Ascending aorta (tissue), 2 donors: ENCODE measurements at regions not wholly inside any gene's neighbourhood (a gene's known extent, or its start where the extent isn't known, plus 50 kb on each side); places are given as distances from the start of the nearest gene placed in this dataset.

Experiments used
- DNase-seq, 2 donors: peaks; one replicate each; pipeline ENCODE4 v3.0.0-alpha.2; 2019; ENCODE audit warnings: low spot score in 2 of 2
- H3K27ac ChIP-seq, 2 donors: fragments of 200-600 bp; sonication (generic); one replicate each; pipeline ENCODE4 v1.5.1; 2016 to 2017; ENCODE audit warnings: mild to moderate bottlenecking in 1 of 2
- H3K27me3 ChIP-seq: fragments of 200-600 bp; sonication (generic); one replicate; pipeline ENCODE4 v1.5.1; 2017
- H3K36me3 ChIP-seq, 2 donors: fragments of 200-600 bp; sonication (generic); one replicate each; pipeline ENCODE4 v1.5.1; 2016
- H3K4me1 ChIP-seq, 2 donors: fragments of 200-600 bp; sonication (generic); one replicate each; pipeline ENCODE4 v1.5.1; 2016 to 2017; ENCODE audit warnings: mild to moderate bottlenecking in 1 of 2
- H3K4me3 ChIP-seq, 2 donors: fragments of 200-600 bp; sonication (generic); one replicate each; pipeline ENCODE4 v1.5.1; 2016 to 2017; ENCODE audit warnings: mild to moderate bottlenecking in 1 of 2
- H3K9me3 ChIP-seq, 2 donors: fragments of 200-600 bp; sonication (generic); one replicate each; pipeline ENCODE4 v1.5.1; 2016
- CTCF ChIP-seq, 3 experiments: fragments of 200-600 bp in 2 of 3; fragments of 450-650 bp in 1 of 3; sonication (generic) in 2 of 3; IDR thresholded peaks; one replicate each; pipeline ENCODE4 v1.5.1; 2016 to 2019; ENCODE audit warnings: antibody characterized with exemption in 3 of 3, mild to moderate bottlenecking in 1 of 3, moderate library complexity in 1 of 3
- intact Hi-C: fragments of 100-400 bp; cut with DNase I; formaldehyde crosslinking; loops from one replicate; pipeline ENCODE4 v1.15.1; 2023

GRCh38 chr9:82682431-82682830 is 380.5 kb downstream of the RASEF start:
- Histone ChIP-seq H3K36me3 (no peaks in the 10 kb centered on the region), H3K27ac (no peak overlapping the region), H3K4me3 (no peak overlapping the region), H3K4me1 (no peaks in the 10 kb centered on the region), H3K9me3 (no peaks in the 10 kb centered on the region), H3K27me3 (no peaks in the 10 kb centered on the region)
- no peak for TF ChIP-seq CTCF (IDR thresholded peaks at IDR 0.05)
- intact Hi-C loops, result no loop called here
- DNase-seq, result no peak

- Histone ChIP-seq H3K4me1 (no peaks in the 10 kb centered on the region), H3K27me3 (no peaks in the 10 kb centered on the region), H3K36me3 (no peaks in the 10 kb centered on the region), H3K27ac (no peak overlapping the region), H3K4me3 (no peak overlapping the region), H3K9me3 (peaks cover 5 to 9% of the 10 kb centered on the region in 2 donors)
- DNase-seq, result no peak
- intact Hi-C loops, result no loop called here
- TF ChIP-seq CTCF (IDR thresholded peaks at IDR 0.05), result no peak
Measured at GRCh38 chr9:82695704-82696103, 367.2 kb downstream of the RASEF start.

- no peak for DNase-seq
- intact Hi-C loops, result no loop called here
- no peaks in the 10 kb centered on the region for H3K36me3 ChIP-seq
- no peaks in the 10 kb centered on the region for H3K9me3 ChIP-seq
- H3K4me3 ChIP-seq, result no peak overlapping the region
- TF ChIP-seq CTCF (IDR thresholded peaks at IDR 0.05), result no peak
- H3K4me1 ChIP-seq, result no peaks in the 10 kb centered on the region
- no peaks in the 10 kb centered on the region for H3K27me3 ChIP-seq
- no peak overlapping the region for H3K27ac ChIP-seq
Measured at GRCh38 chr9:82706786-82707185, 356.2 kb downstream of the RASEF start.

DNA sequence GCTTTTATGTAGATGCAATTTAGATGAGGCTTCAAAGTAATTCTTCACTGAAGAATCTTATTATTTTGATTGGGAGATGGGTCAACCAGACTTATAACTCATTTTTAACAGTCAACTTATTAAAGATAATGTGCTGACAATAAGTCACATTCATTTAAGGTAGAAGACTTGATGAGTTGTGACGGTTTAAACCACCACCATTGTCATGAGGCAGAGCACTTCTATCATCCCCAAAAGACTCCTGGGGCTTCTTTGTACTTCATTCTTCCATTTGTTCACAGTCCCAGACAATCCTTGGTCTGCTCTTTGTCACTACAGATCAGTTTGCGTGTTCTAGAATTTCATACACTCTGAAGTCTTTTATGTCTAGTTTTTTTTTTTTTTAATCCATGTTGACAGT is 346.1 kb downstream of the RASEF start:
- H3K4me3 ChIP-seq, result no peak overlapping the region
- no peak overlapping the region for H3K27ac ChIP-seq
- DNase-seq, result no peak
- no peak for TF ChIP-seq CTCF (IDR thresholded peaks at IDR 0.05)
- H3K9me3 ChIP-seq, result no peaks in the 10 kb centered on the region
- H3K4me1 ChIP-seq, result no peaks in the 10 kb centered on the region
- no peaks in the 10 kb centered on the region for H3K36me3 ChIP-seq
- H3K27me3 ChIP-seq, result no peaks in the 10 kb centered on the region
- intact Hi-C loops, result no loop called here

GRCh38 chr9:82720515-82720914 is 342.4 kb downstream of the RASEF start:
- H3K9me3 ChIP-seq, result no peaks in the 10 kb centered on the region
- TF ChIP-seq CTCF (IDR thresholded peaks at IDR 0.05), result no peak
- no peak overlapping the region for H3K27ac ChIP-seq
- H3K27me3 ChIP-seq, result no peaks in the 10 kb centered on the region
- no peak for DNase-seq
- H3K4me3 ChIP-seq, result no peak overlapping the region
- intact Hi-C loops, result no loop called here
- H3K36me3 ChIP-seq, result no peaks in the 10 kb centered on the region
- no peaks in the 10 kb centered on the region for H3K4me1 ChIP-seq

DNA sequence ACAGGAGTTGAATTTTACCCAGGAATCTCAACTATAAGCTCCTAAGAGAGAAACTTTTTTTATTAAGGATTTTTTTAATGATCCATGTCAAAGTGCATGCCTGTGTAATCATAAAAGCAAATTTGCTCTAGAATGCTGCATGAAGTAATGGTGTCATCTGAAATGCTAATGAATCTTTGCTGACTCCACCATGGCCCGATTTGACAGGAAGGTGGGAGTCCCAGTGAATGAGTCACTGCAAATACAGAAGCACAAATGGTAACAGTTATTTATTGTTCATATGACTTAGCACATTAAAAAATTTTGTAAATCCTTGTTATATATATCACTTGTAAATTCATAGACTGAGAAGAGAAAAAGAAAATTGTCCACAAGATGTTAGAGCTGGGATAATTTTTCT is 341.3 kb downstream of the RASEF start:
- Histone ChIP-seq H3K9me3 (no peaks in the 10 kb centered on the region), H3K27ac (no peak overlapping the region), H3K36me3 (no peaks in the 10 kb centered on the region), H3K4me3 (no peak overlapping the region), H3K4me1 (no peaks in the 10 kb centered on the region), H3K27me3 (no peaks in the 10 kb centered on the region)
- TF ChIP-seq CTCF (IDR thresholded peaks at IDR 0.05), result no peak
- DNase-seq, result no peak
- intact Hi-C loops, result no loop called here
